ENCODE measurements at regions not wholly inside any gene's neighbourhood (a gene's known extent, or its start where the extent isn't known, plus 50 kb on each side); places are given as distances from the start of the nearest gene placed in this dataset.

DNA sequence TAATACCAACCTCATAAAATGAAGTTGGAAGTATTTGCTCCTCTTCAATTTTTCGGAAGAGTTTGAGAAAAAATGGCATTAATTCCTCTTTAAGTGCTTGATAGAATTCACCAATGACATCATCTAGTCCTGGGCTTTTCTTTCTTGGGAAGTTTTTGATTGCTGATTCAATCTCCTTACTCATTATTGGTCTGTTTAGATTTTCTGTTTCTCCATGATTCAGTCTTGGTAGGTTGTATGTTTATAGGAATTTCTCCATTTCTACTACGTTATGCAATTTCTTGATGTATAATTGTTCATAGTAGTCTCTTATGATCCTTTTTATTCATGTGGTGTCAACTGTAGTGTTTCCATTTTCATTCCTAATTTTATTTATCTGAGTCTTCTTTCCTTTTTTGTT is 141.5 kb upstream of the PRNP start:
- Histone ChIP-seq H3K9me3 (ENCODE audit: insufficient read depth, low read length) (no peaks in the 10 kb centered on the region), H2AFZ (ENCODE audit: low read depth, low read length, severe bottlenecking) (no peak overlapping the region), H3K27ac (ENCODE audit: low read depth, low read length) (no peak overlapping the region)

DNA sequence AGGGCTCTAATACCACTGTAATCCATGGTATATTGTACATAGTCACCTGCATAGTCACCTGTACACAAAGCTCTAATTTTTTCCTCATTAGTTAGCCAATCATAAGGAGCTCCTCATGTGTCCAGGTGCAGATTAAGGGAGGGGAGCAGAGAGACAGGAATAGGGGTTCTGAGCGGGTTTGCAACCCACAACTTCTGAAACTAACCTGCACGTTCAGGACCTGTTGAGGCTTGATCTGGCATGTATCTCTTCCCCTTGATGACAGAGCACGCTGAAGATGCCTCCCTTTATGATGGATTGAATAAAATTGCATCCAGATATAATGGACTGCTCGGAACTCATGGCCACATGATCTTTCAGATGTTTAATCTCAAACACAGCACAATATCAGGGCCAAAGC is 144.0 kb upstream of the PRNP start:
- H3K36me3 ChIP-seq (ENCODE audit: low read length): no peaks in the 10 kb centered on the region
- no peaks in the 10 kb centered on the region for H3K9me2 ChIP-seq (replicated peaks; ENCODE audit: insufficient read depth, low read length)
- H3F3A ChIP-seq (ENCODE audit: insufficient read depth): no peaks in the 10 kb centered on the region
- no peaks in the 10 kb centered on the region for H4K20me1 ChIP-seq (ENCODE audit: low read depth, low read length)
- H3K4me2 ChIP-seq (ENCODE audit: low read depth, low read length, poor library complexity, severe bottlenecking): no peak overlapping the region
- H3K79me2 ChIP-seq (ENCODE audit: insufficient read depth, low read length): no peaks in the 10 kb centered on the region
- no peaks in the 10 kb centered on the region for H3K9me3 ChIP-seq (ENCODE audit: insufficient read depth, low read length)
- TF ChIP-seq EZH2phosphoT487 (conservative IDR thresholded peaks at IDR 0.05; ENCODE audit: low read length): no peak
- TF ChIP-seq, protein P1, sequence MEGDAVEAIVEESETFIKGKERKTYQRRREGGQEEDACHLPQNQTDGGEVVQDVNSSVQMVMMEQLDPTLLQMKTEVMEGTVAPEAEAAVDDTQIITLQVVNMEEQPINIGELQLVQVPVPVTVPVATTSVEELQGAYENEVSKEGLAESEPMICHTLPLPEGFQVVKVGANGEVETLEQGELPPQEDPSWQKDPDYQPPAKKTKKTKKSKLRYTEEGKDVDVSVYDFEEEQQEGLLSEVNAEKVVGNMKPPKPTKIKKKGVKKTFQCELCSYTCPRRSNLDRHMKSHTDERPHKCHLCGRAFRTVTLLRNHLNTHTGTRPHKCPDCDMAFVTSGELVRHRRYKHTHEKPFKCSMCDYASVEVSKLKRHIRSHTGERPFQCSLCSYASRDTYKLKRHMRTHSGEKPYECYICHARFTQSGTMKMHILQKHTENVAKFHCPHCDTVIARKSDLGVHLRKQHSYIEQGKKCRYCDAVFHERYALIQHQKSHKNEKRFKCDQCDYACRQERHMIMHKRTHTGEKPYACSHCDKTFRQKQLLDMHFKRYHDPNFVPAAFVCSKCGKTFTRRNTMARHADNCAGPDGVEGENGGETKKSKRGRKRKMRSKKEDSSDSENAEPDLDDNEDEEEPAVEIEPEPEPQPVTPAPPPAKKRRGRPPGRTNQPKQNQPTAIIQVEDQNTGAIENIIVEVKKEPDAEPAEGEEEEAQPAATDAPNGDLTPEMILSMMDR (IDR thresholded peaks at IDR 0.05; ENCODE audit: insufficient read depth, low read length, poor library complexity, severe bottlenecking): no peak
- no peaks in the 10 kb centered on the region for H3K27me3 ChIP-seq (ENCODE audit: low read length)
- no peak overlapping the region for H3K9ac ChIP-seq (ENCODE audit: low read length)
- no peak overlapping the region for H2AFZ ChIP-seq (ENCODE audit: low read depth, low read length, severe bottlenecking)
- H3K4me3 ChIP-seq (ENCODE audit: insufficient read depth, low read length, poor library complexity, severe bottlenecking): no peak overlapping the region
- H3K27ac ChIP-seq (ENCODE audit: low read depth, low read length): no peak overlapping the region

More for the DNA sequence above, 141.5 kb upstream of the PRNP start:
- Histone ChIP-seq H3K79me2 (ENCODE audit: insufficient read depth, low read length) (no peaks in the 10 kb centered on the region), H3K27me3 (ENCODE audit: low read length) (no peaks in the 10 kb centered on the region), H4K20me1 (ENCODE audit: low read depth, low read length) (no peaks in the 10 kb centered on the region), H3K9me2 (replicated peaks; ENCODE audit: insufficient read depth, low read length) (no peaks in the 10 kb centered on the region), H3K36me3 (ENCODE audit: low read length) (no peaks in the 10 kb centered on the region), H3K4me3 (ENCODE audit: insufficient read depth, low read length, poor library complexity, severe bottlenecking) (no peak overlapping the region), H3K9ac (ENCODE audit: low read length) (no peak overlapping the region), H3F3A (ENCODE audit: insufficient read depth) (no peaks in the 10 kb centered on the region), H3K4me2 (ENCODE audit: low read depth, low read length, poor library complexity, severe bottlenecking) (no peak overlapping the region)
- TF ChIP-seq, protein P1 (IDR thresholded peaks at IDR 0.05; ENCODE audit: insufficient read depth, low read length, poor library complexity, severe bottlenecking): no peak
- TF ChIP-seq EZH2phosphoT487 (conservative IDR thresholded peaks at IDR 0.05; ENCODE audit: low read length): no peak

DNA sequence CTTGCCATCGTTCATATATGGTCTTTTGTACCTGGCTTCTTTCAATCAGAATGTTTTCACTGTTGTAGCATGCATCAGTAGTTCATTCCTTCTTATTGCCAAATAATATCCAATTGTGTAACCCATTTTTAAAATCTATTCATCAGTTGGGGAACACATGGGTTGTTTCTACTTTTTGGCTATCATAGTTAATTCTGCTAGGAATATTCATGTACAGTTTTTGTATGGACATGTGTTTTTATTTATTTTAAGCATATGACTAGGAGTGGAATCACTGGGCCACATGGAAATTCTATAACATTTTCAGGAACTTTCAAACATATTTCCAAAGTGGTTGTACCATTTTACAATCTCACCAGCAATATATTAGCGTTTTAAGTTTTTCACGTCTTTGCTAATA is 151.9 kb upstream of the PRNP start:
- TF ChIP-seq, protein P1 (IDR thresholded peaks at IDR 0.05; ENCODE audit: insufficient read depth, low read length, poor library complexity, severe bottlenecking): no peak
- no peak for TF ChIP-seq EZH2phosphoT487 (conservative IDR thresholded peaks at IDR 0.05; ENCODE audit: low read length)

More for the DNA sequence above, 151.9 kb upstream of the PRNP start:
- H2AFZ ChIP-seq (ENCODE audit: low read depth, low read length, severe bottlenecking): no peak overlapping the region
- no peaks in the 10 kb centered on the region for H3K27me3 ChIP-seq (ENCODE audit: low read length)
- H4K20me1 ChIP-seq (ENCODE audit: low read depth, low read length): no peaks in the 10 kb centered on the region
- H3K4me2 ChIP-seq (ENCODE audit: low read depth, low read length, poor library complexity, severe bottlenecking): no peak overlapping the region
- H3K9ac ChIP-seq (ENCODE audit: low read length): no peak overlapping the region
- no peak overlapping the region for H3K4me3 ChIP-seq (ENCODE audit: insufficient read depth, low read length, poor library complexity, severe bottlenecking)
- no peaks in the 10 kb centered on the region for H3K79me2 ChIP-seq (ENCODE audit: insufficient read depth, low read length)
- no peaks in the 10 kb centered on the region for H3K36me3 ChIP-seq (ENCODE audit: low read length)
- no peaks in the 10 kb centered on the region for H3K9me2 ChIP-seq (replicated peaks; ENCODE audit: insufficient read depth, low read length)
- H3K9me3 ChIP-seq (ENCODE audit: insufficient read depth, low read length): no peaks in the 10 kb centered on the region
- H3K27ac ChIP-seq (ENCODE audit: low read depth, low read length): no peak overlapping the region
- no peaks in the 10 kb centered on the region for H3F3A ChIP-seq (ENCODE audit: insufficient read depth)

All from SU-DHL-6 (cell line).